Heart right ventricle (tissue), 16 donors: ENCODE measurements at regions not wholly inside any gene's neighbourhood (a gene's known extent, or its start where the extent isn't known, plus 50 kb on each side); places are given as distances from the start of the nearest gene placed in this dataset.

Source experiments
- ATAC-seq, 8 donors: fragments of 200-7000 bp; cut with Tn5 transposase; one replicate each; pipeline ENCODE4 v1.9.1; 2020; ENCODE audit warnings: mild to moderate bottlenecking in 8 of 8, moderate library complexity in 8 of 8, moderate number of reproducible peaks in 1 of 8
- DNase-seq, 2 donors: peaks; one replicate each; pipeline ENCODE4 v3.0.0-alpha.2; 2020
- H3K27ac ChIP-seq, 10 donors: fragments of 200-600 bp; sonication (generic) in 2 of 10; one replicate each; pipeline versions ENCODE4 v1.5.0 to v1.8.0; 2020 to 2022; ENCODE audit warnings: mild to moderate bottlenecking in 3 of 10
- H3K27me3 ChIP-seq, 7 donors: fragments of 200-600 bp; one replicate each; pipeline ENCODE4 v1.8.0; 2021 to 2022; ENCODE audit warnings: mild to moderate bottlenecking in 2 of 7
- H3K36me3 ChIP-seq, 9 donors: fragments of 200-600 bp; sonication (generic) in 1 of 9; one replicate each; pipeline versions ENCODE4 v1.5.0 to v1.8.0; 2020 to 2022; ENCODE audit warnings: mild to moderate bottlenecking in 2 of 9
- H3K4me1 ChIP-seq, 9 donors: fragments of 200-600 bp; sonication (generic) in 1 of 9; one replicate each; pipeline versions ENCODE4 v1.5.0 to v1.8.0; 2020 to 2022; ENCODE audit warnings: mild to moderate bottlenecking in 4 of 9
- H3K4me3 ChIP-seq, 10 donors: fragments of 200-600 bp; sonication (generic) in 2 of 10; one replicate each; pipeline versions ENCODE4 v1.5.0 to v1.8.0; 2020 to 2022; ENCODE audit warnings: mild to moderate bottlenecking in 7 of 10, moderate library complexity in 2 of 10
- H3K9me3 ChIP-seq, 11 donors: fragments of 200-600 bp in 10 of 11; sonication (generic) in 2 of 11; one replicate each; pipeline versions ENCODE4 v1.5.0 to v1.8.0; 2013 to 2022; ENCODE audit warnings: mild to moderate bottlenecking in 2 of 11, control low read depth in 1 of 11, moderate library complexity in 1 of 11
- CTCF ChIP-seq, 9 donors: fragments of 200-600 bp; sonication (generic) in 2 of 9; IDR thresholded peaks; one replicate each; pipeline versions ENCODE4 v1.5.0 to v1.8.0; 2021 to 2022; ENCODE audit warnings: antibody characterized with exemption in 9 of 9, mild to moderate bottlenecking in 5 of 9, moderate library complexity in 1 of 9
- WGBS, 2 donors: extraction: QIAGEN DNeasy Blood & Tissue Kit; methylation state at CpG; one replicate each; pipeline ENCODE4 v1.1.7; 2013; ENCODE audit warnings: inconsistent platforms in 1 of 2; 5-methylcytosine and 5-hydroxymethylcytosine counted together
- intact Hi-C, 10 donors: fragments of 100-400 bp; cut with DNase I; formaldehyde crosslinking; loops; one replicate each; pipeline versions ENCODE4 v1.11.1 to v1.14.2; 2022
- donor health status: Arrhythmogenic right ventricular cardiomyopathy.
- donor health status: ischemic (EF 13 %, LVEDD 7.1; RV severe dilation, severe dysfunction).
- donor health status: healthy with polysubstance abuse.
- donor health status: DM: no; HTN: yes; CAD: no.
- donor health status: DM: no; HTN: no; CAD: no.
- donor health status: ischemic (EF 25% LVEDD 6.9; RV normal size, moderate dysfunction).
- donor health status: ischemic (EF 25% LVEDD 5.7; RV mildly dilated, moderate dysfunction).
- donor health status: healthy.
- donor health status: DM: yes; HTN: yes; CAD: no.
- donor health status: Ischemic cardiomyopathy.
- donor health status: ischemic (EF 35%, LVEDD 5.7; RV mildly dilated, moderate dysfunction).
- donor health status: nonischemic (EF 11% LVEDD 7.7; RV severe dilation, severe dysfunction).
- donor health status: DM: yes; HTN: yes; CAD: no.
- donor health status: PGD.
- donor health status: ischemic (EF 29% LVEDD 5.4; RV normal size, mild dysfunction).
- donor health status: nonischemic (EF 23%, LVEDD 6.1; RV moderate dilation, normal function).

- Histone ChIP-seq H3K27ac (no peak overlapping the region), H3K36me3 (no peaks in the 10 kb centered on the region), H3K9me3 (peaks cover 0 to 6% (median 0%) of the 10 kb centered on the region in 11 donors), H3K4me1 (no peaks in the 10 kb centered on the region), H3K4me3 (no peak overlapping the region), H3K27me3 (no peaks in the 10 kb centered on the region)
- intact Hi-C loops = no loop called here
- DNase-seq (no peak), ATAC-seq (no peak)
- no peak for TF ChIP-seq CTCF (IDR thresholded peaks at IDR 0.05)
Observed at GRCh38 chr3:144160627-144161026, 189.0 kb downstream of the DIPK2A start.

- no peak for ATAC-seq
- Histone ChIP-seq H3K27me3 (no peaks in the 10 kb centered on the region), H3K36me3 (no peaks in the 10 kb centered on the region), H3K27ac (no peak overlapping the region), H3K4me1 (no peaks in the 10 kb centered on the region), H3K4me3 (no peak overlapping the region), H3K9me3 (peaks cover 0 to 2% (median 0%) of the 10 kb centered on the region in 11 donors)
- 65 to 86% methylated on average over 1 of the region's 1 CpG for WGBS, 2 donors
- intact Hi-C loops = no loop called here
- TF ChIP-seq CTCF (IDR thresholded peaks at IDR 0.05) = no peak
- DNase-seq = no peak
Observed at GRCh38 chr3:144162042-144162441, 190.4 kb downstream of the DIPK2A start.

GRCh38 chr3:144164352-144164751, 192.7 kb downstream of the DIPK2A start:
- H3K9me3 ChIP-seq = no peaks in the 10 kb centered on the region
- no peaks in the 10 kb centered on the region for H3K4me1 ChIP-seq
- no peak overlapping the region for H3K4me3 ChIP-seq
- ATAC-seq (no peak), DNase-seq (no peak)
- no peak overlapping the region for H3K27ac ChIP-seq
- 92 to 100% methylated on average over 1 of the region's 1 CpG for WGBS, 2 donors
- no peak for TF ChIP-seq CTCF (IDR thresholded peaks at IDR 0.05)
- no peaks in the 10 kb centered on the region for H3K27me3 ChIP-seq
- H3K36me3 ChIP-seq = no peaks in the 10 kb centered on the region
- intact Hi-C loops = no loop called here

- no peaks in the 10 kb centered on the region for H3K36me3 ChIP-seq
- 7 to 9% methylated on average over 2 of the region's 2 CpGs for WGBS, 2 donors
- H3K9me3 ChIP-seq = no peaks in the 10 kb centered on the region
- no peak for TF ChIP-seq CTCF (IDR thresholded peaks at IDR 0.05)
- no peaks in the 10 kb centered on the region for H3K27me3 ChIP-seq
- ATAC-seq (no peak), DNase-seq (no peak)
- H3K4me3 ChIP-seq = no peak overlapping the region
- intact Hi-C loops = no loop called here
- H3K4me1 ChIP-seq = no peaks in the 10 kb centered on the region
- no peak overlapping the region for H3K27ac ChIP-seq
Observed at GRCh38 chr3:144165482-144165881, 193.9 kb downstream of the DIPK2A start.

GRCh38 chr3:144167634-144168033, 196.0 kb downstream of the DIPK2A start:
- Histone ChIP-seq H3K36me3 (no peaks in the 10 kb centered on the region), H3K4me3 (no peak overlapping the region), H3K4me1 (no peaks in the 10 kb centered on the region), H3K27ac (no peak overlapping the region), H3K27me3 (no peaks in the 10 kb centered on the region), H3K9me3 (no peaks in the 10 kb centered on the region)
- TF ChIP-seq CTCF (IDR thresholded peaks at IDR 0.05) = no peak
- no peak for ATAC-seq
- 95 to 96% methylated on average over 2 of the region's 2 CpGs for WGBS, 2 donors
- no peak for DNase-seq
- intact Hi-C loops = no loop called here
